ENCODE measurements at regions not wholly inside any gene's neighbourhood (a gene's known extent, or its start where the extent isn't known, plus 50 kb on each side); places are given as distances from the start of the nearest gene placed in this dataset.
"Not testable (repeated sequence)": the region's sequence is repeated elsewhere in the genome, so short reads cannot be mapped to it uniquely, and the experiment has no call there.

- no peak for DNase-seq (ENCODE audit: low read depth)
Measured at GRCh38 chr9:89937051-89937450, 332.2 kb downstream of the GADD45G start.

GRCh38 chr9:89939181-89939580 is 334.4 kb downstream of the GADD45G start:
- no peak for DNase-seq (ENCODE audit: low read depth)

- no peak for DNase-seq (ENCODE audit: low read depth)
Measured at GRCh38 chr9:89939626-89940292, 334.9 kb downstream of the GADD45G start.

- no peak for DNase-seq (ENCODE audit: low read depth)
Measured at GRCh38 chr9:89940625-89941024, 335.8 kb downstream of the GADD45G start.

GRCh38 chr9:89941875-89942274 is 337.1 kb downstream of the GADD45G start:
- DNase-seq (ENCODE audit: low read depth): peak; percentile 5

- DNase-seq (ENCODE audit: low read depth): no peak
Measured at GRCh38 chr9:89942643-89943042, 337.8 kb downstream of the GADD45G start.

- no peak for DNase-seq (ENCODE audit: low read depth)
Measured at GRCh38 chr9:89943309-89943708, 338.5 kb downstream of the GADD45G start.

GRCh38 chr9:89943728-89944127 is 338.9 kb downstream of the GADD45G start:
- no peak for DNase-seq (ENCODE audit: low read depth)

GRCh38 chr9:89945133-89945532 is 340.3 kb downstream of the GADD45G start:
- no peak for DNase-seq (ENCODE audit: low read depth)

- DNase-seq (ENCODE audit: low read depth): no peak
Measured at GRCh38 chr9:89946741-89947140, 341.9 kb downstream of the GADD45G start.

GRCh38 chr9:89949111-89949510 is 344.3 kb downstream of the GADD45G start:
- no peak for DNase-seq (ENCODE audit: low read depth)

GRCh38 chr9:89951675-89952074 is 346.9 kb downstream of the GADD45G start:
- no peak for DNase-seq (ENCODE audit: low read depth)

GRCh38 chr9:89952401-89952800 is 347.6 kb downstream of the GADD45G start:
- no peak for DNase-seq (ENCODE audit: low read depth)

GRCh38 chr9:89953263-89953662 is 348.5 kb downstream of the GADD45G start:
- not testable (repeated sequence) for DNase-seq (ENCODE audit: low read depth)

GRCh38 chr9:89953824-89954615 is 349.2 kb downstream of the GADD45G start:
- no peak for DNase-seq (ENCODE audit: low read depth)

GRCh38 chr9:89955144-89955543 is 350.3 kb downstream of the GADD45G start:
- no peak for DNase-seq (ENCODE audit: low read depth)

- DNase-seq (ENCODE audit: low read depth): no peak
Measured at GRCh38 chr9:89955626-89956025, 350.8 kb downstream of the GADD45G start.

- no peak for DNase-seq (ENCODE audit: low read depth)
Measured at GRCh38 chr9:89956331-89956730, 351.5 kb downstream of the GADD45G start.

- no peak for DNase-seq (ENCODE audit: low read depth)
Measured at GRCh38 chr9:89956907-89957306, 352.1 kb downstream of the GADD45G start.

GRCh38 chr9:89958086-89958485 is 353.3 kb downstream of the GADD45G start:
- no peak for DNase-seq (ENCODE audit: low read depth)

GRCh38 chr9:89961616-89962341 is 357.0 kb downstream of the GADD45G start:
- no peak for DNase-seq (ENCODE audit: low read depth)

GRCh38 chr9:89963280-89963679 is 358.5 kb downstream of the GADD45G start:
- no peak for DNase-seq (ENCODE audit: low read depth)

- no peak for DNase-seq (ENCODE audit: low read depth)
Measured at GRCh38 chr9:89967527-89967926, 362.7 kb downstream of the GADD45G start.

All from ELR (cell line).